ENCODE measurements at regions not wholly inside any gene's neighbourhood (a gene's known extent, or its start where the extent isn't known, plus 50 kb on each side); places are given as distances from the start of the nearest gene placed in this dataset.

DNA sequence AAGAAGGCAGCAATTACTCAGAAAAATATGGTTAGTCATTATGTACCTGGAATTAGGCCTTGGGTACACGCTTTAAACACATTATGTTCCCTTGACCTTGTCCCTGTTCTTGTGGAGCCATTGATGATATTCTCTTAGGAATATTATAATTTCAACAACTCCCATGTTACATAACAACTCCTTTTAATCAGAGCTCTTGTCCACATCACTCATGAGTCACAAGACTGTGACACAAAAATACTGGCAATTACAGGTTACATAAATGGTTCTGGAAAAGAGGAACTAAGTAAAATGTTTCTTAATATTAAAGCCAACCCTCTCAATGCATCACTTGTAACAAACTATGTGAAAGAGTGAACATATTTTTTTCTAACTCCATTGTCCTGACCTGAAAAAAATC, 143.8 kb upstream of the PCLO start:
- no peak overlapping the region for H3K27ac ChIP-seq
- TF ChIP-seq ZFX (IDR thresholded peaks at IDR 0.05) (no peak), CTCF (conservative IDR thresholded peaks at IDR 0.05) (no peak)

GRCh38 chr7:83305027-83305426, 142.3 kb upstream of the PCLO start:
- no peak overlapping the region for H3K27ac ChIP-seq
- TF ChIP-seq ZFX (IDR thresholded peaks at IDR 0.05) (no peak), CTCF (conservative IDR thresholded peaks at IDR 0.05) (no peak)

DNA sequence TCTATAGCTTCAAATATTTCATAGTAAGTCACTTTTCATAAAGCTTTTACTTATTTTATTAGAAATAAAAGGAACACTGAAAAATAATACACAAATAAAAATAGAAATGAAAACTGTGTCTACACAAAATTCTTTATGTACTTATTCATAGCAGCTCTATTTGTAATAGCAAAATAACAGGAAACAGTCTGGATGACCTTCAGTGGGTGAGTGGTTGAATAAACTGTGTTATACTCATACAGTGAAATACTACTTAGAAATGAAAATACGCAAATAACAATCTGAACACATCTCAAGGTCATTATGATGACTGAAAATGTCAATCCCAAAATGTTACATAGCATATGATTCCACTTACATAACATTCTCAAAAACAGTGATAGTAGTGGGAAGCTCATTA, 138.7 kb upstream of the PCLO start:
- TF ChIP-seq ZFX (IDR thresholded peaks at IDR 0.05) (no peak), CTCF (conservative IDR thresholded peaks at IDR 0.05) (no peak)
- H3K27ac ChIP-seq = no peak overlapping the region

GRCh38 chr7:83290211-83290610, 127.5 kb upstream of the PCLO start:
- TF ChIP-seq CTCF (conservative IDR thresholded peaks at IDR 0.05) (no peak), ZFX (IDR thresholded peaks at IDR 0.05) (no peak)
- H3K27ac ChIP-seq = no peak overlapping the region

DNA sequence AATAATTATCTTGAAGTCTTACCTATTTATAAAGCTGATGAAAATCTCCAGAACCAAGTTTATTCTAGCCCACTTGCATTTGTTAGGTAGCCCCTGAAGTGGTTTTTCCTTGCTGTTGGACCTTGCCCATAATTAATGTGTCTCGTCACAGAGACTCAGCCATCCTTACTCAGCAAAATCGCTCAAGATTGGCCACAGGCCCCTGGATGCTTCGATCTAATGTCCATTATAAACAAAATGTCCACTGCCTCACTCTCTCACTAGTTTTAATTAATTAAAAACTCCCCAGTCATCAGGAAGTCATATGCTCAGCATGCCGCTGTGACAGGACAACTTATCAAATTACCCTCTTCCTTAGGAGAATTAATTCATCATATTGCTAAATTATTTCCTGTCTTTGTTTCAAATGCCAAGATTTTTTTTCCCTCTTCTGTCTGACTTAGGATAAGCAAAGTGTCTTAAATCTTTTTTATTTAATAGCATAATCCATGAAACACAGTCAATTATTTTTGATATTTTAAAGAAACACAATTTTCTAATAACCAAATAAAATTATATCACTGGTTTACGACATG, 126.8 kb upstream of the PCLO start:
- no peak overlapping the region for H3K27ac ChIP-seq
- no peak for TF ChIP-seq ZFX (IDR thresholded peaks at IDR 0.05)

DNA sequence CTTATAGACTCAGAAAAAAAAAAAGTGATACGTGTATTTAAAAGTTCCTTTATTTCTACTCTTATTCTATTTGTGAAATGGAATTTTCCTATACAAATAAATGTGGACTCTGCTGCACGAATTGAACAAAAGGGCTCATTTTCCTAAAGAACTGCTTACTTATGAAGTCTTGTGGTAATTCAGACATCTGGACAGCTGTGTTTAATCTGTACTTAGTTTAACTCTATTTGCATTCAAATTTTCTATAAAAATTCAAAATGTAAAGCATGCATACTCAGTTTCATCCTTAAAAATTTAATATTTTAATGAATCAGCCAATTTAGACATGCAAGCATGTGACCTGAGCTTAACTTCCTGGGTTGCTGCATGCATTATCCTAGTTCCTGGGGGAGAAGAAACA, 118.0 kb upstream of the PCLO start:
- TF ChIP-seq CTCF (conservative IDR thresholded peaks at IDR 0.05) = no peak
- no peak for TF ChIP-seq ZFX (IDR thresholded peaks at IDR 0.05)
- no peak overlapping the region for H3K27ac ChIP-seq

DNA sequence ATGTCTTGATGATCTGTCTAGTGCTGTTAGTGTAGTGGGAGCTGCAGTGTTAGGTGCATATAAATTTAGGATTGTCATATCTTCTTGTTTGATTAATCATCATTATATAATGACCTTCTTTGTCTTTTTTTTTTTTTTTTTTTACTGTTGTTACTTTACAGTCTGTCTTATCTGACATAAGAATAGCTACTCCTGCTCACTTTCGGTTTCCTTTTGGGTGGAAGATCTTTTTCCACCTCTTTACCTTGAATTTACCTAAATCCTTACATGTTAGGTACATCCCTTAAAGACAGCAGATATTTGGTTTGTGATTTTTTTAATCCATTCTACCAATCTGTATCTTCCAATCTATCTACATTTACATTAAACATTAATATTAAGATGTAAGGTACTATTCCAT, 113.6 kb upstream of the PCLO start:
- H3K27ac ChIP-seq = no peak overlapping the region
- TF ChIP-seq ZFX (IDR thresholded peaks at IDR 0.05) (no peak), CTCF (conservative IDR thresholded peaks at IDR 0.05) (no peak)

- TF ChIP-seq ZFX (IDR thresholded peaks at IDR 0.05) (no peak), CTCF (conservative IDR thresholded peaks at IDR 0.05) (no peak)
- H3K27ac ChIP-seq = no peak overlapping the region
Observed at GRCh38 chr7:83273699-83274098, 111.0 kb upstream of the PCLO start.

Measured in C4-2B (cell line).